ENCODE measurements at regions not wholly inside any gene's neighbourhood (a gene's known extent, or its start where the extent isn't known, plus 50 kb on each side); places are given as distances from the start of the nearest gene placed in this dataset.
"Not testable (repeated sequence)": the region's sequence is repeated elsewhere in the genome, so short reads cannot be mapped to it uniquely, and the experiment has no call there.

DNA sequence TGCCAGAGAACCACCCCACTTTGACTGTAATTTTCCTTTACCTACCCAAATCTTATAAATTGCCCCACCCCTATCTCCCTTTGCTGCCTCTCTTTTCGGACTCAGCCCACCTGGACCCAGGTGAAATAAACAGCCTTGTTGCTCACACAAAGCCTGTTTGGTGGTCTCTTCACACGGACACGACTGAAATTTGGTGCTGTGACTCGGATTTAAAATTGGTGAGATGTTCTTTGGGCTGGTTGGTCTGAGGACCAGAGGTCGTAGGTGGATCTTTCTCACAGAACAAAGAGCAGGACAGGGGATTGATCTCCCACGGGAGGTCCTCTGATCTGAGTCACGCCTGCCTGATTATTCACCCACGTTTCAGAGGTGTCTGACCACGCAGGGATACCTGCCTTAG is 328.6 kb upstream of the KCNMB2 start:
- TF ChIP-seq YY1 (IDR thresholded peaks at IDR 0.05); RAD21 (IDR thresholded peaks at IDR 0.05); TAF1 (conservative IDR thresholded peaks at IDR 0.05); RXRA (IDR thresholded peaks at IDR 0.05); EGR1 (IDR thresholded peaks at IDR 0.05; ENCODE audit: low read depth in 2 of 2); JUND (IDR thresholded peaks at IDR 0.05); FOXA1 (IDR thresholded peaks at IDR 0.05); GABPA (IDR thresholded peaks at IDR 0.05 in 1 of 2, conservative IDR thresholded peaks at IDR 0.05 in 1 of 2): not testable (repeated sequence)
- TF ChIP-seq, protein P1, sequence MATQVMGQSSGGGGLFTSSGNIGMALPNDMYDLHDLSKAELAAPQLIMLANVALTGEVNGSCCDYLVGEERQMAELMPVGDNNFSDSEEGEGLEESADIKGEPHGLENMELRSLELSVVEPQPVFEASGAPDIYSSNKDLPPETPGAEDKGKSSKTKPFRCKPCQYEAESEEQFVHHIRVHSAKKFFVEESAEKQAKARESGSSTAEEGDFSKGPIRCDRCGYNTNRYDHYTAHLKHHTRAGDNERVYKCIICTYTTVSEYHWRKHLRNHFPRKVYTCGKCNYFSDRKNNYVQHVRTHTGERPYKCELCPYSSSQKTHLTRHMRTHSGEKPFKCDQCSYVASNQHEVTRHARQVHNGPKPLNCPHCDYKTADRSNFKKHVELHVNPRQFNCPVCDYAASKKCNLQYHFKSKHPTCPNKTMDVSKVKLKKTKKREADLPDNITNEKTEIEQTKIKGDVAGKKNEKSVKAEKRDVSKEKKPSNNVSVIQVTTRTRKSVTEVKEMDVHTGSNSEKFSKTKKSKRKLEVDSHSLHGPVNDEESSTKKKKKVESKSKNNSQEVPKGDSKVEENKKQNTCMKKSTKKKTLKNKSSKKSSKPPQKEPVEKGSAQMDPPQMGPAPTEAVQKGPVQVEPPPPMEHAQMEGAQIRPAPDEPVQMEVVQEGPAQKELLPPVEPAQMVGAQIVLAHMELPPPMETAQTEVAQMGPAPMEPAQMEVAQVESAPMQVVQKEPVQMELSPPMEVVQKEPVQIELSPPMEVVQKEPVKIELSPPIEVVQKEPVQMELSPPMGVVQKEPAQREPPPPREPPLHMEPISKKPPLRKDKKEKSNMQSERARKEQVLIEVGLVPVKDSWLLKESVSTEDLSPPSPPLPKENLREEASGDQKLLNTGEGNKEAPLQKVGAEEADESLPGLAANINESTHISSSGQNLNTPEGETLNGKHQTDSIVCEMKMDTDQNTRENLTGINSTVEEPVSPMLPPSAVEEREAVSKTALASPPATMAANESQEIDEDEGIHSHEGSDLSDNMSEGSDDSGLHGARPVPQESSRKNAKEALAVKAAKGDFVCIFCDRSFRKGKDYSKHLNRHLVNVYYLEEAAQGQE (IDR thresholded peaks at IDR 0.05), result not testable (repeated sequence)
- TF ChIP-seq, protein P2, sequence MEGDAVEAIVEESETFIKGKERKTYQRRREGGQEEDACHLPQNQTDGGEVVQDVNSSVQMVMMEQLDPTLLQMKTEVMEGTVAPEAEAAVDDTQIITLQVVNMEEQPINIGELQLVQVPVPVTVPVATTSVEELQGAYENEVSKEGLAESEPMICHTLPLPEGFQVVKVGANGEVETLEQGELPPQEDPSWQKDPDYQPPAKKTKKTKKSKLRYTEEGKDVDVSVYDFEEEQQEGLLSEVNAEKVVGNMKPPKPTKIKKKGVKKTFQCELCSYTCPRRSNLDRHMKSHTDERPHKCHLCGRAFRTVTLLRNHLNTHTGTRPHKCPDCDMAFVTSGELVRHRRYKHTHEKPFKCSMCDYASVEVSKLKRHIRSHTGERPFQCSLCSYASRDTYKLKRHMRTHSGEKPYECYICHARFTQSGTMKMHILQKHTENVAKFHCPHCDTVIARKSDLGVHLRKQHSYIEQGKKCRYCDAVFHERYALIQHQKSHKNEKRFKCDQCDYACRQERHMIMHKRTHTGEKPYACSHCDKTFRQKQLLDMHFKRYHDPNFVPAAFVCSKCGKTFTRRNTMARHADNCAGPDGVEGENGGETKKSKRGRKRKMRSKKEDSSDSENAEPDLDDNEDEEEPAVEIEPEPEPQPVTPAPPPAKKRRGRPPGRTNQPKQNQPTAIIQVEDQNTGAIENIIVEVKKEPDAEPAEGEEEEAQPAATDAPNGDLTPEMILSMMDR (IDR thresholded peaks at IDR 0.05; ENCODE audit: low read depth, low read length, missing input control), result not testable (repeated sequence)
- TF ChIP-seq, protein P3, sequence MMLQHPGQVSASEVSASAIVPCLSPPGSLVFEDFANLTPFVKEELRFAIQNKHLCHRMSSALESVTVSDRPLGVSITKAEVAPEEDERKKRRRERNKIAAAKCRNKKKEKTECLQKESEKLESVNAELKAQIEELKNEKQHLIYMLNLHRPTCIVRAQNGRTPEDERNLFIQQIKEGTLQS (IDR thresholded peaks at IDR 0.05), result not testable (repeated sequence)
- TF ChIP-seq, protein P4, sequence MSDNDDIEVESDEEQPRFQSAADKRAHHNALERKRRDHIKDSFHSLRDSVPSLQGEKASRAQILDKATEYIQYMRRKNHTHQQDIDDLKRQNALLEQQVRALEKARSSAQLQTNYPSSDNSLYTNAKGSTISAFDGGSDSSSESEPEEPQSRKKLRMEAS (IDR thresholded peaks at IDR 0.05), result not testable (repeated sequence)
